K562 (cell line): ENCODE measurements at regions not wholly inside any gene's neighbourhood (a gene's known extent, or its start where the extent isn't known, plus 50 kb on each side); places are given as distances from the start of the nearest gene placed in this dataset.

Source experiments
- ARHGAP35 ChIP-seq: fragments of 450-650 bp; IDR thresholded peaks from 2 replicates; pipeline ENCODE4 v1.6.1; 2018; ENCODE audit not compliant: partially characterized antibody
- JUND ChIP-seq, 2 experiments: IDR thresholded peaks; 2 replicates in 1 of 2; 3 replicates in 1 of 2; pipeline ENCODE4 v1.6.1; 2011; ENCODE audit warnings: borderline replicate concordance in 2 of 2, low read depth in 2 of 2, low read length in 2 of 2, improper control_type of control experiment in 1 of 2, missing biosample characterization in 1 of 2, missing genetic modification characterization in 1 of 2, missing genetic modification reagents in 1 of 2
- PPARD ChIP-seq: fragments of 250-450 bp; sonication (Bioruptor Pico); IDR thresholded peaks from 2 replicates; pipeline ENCODE4 v1.8.0; 2022; ENCODE audit warnings: inconsistent platforms, mild to moderate bottlenecking, moderate library complexity
- REST ChIP-seq, 2 experiments: fragments of 450-650 bp; formaldehyde crosslinking in 1 of 2; IDR thresholded peaks; 2 replicates each; pipeline versions ENCODE4 v1.4.0 to v1.6.1; 2014 to 2020; ENCODE audit warnings: mild to moderate bottlenecking in 2 of 2, borderline replicate concordance in 1 of 2, low read depth in 1 of 2

GRCh38 chr2:42876326-42876751, 84.0 kb upstream of the HAAO start:
- no peak for TF ChIP-seq ARHGAP35
- TF ChIP-seq JUND (IDR thresholded peaks at IDR 0.05; ENCODE audit: borderline replicate concordance, low read depth, low read length) = no peak
- no peak for TF ChIP-seq JUND (tag; IDR thresholded peaks at IDR 0.05; ENCODE audit: borderline replicate concordance, low read depth, low read length)
- TF ChIP-seq PPARD (CRISPR knock-in tag) = no peak
- no peak for TF ChIP-seq REST (IDR thresholded peaks at IDR 0.05; ENCODE audit: borderline replicate concordance)
- no peak for TF ChIP-seq REST (CRISPR knock-in tag; IDR thresholded peaks at IDR 0.05; ENCODE audit: low read depth)
